Activated naive CD4-positive, alpha-beta T cell treated with anti-CD3 and anti-CD28 coated beads, Interleukin-2, amount 10 ng/mL, durations not matched to agents 7 days and 5 days (primary cell): ENCODE measurements at regions not wholly inside any gene's neighbourhood (a gene's known extent, or its start where the extent isn't known, plus 50 kb on each side); places are given as distances from the start of the nearest gene placed in this dataset.
"Not testable (repeated sequence)": the region's sequence is repeated elsewhere in the genome, so short reads cannot be mapped to it uniquely, and the experiment has no call there.

ENCODE experiments used
- CTCF ChIA-PET: fragments of 350-600 bp; sonication (Branson Sonifier 250); formaldehyde crosslinking; loops from one replicate; lab custom pipeline; 2021; ENCODE audit warnings: antibody characterized with exemption; lab: Charles Lee
- DNase-seq: peaks from one replicate; pipeline ENCODE4 v3.0.0-alpha.2; 2020
- H3K27ac Mint-ChIP-seq: one replicate; pipeline ENCODE4 v1.8.0; 2021; ENCODE audit warnings: mild to moderate bottlenecking, moderate library complexity, mixed read lengths
- H3K27me3 Mint-ChIP-seq: one replicate; pipeline ENCODE4 v1.8.0; 2021; ENCODE audit warnings: mild to moderate bottlenecking, mixed read lengths
- H3K36me3 Mint-ChIP-seq: one replicate; pipeline ENCODE4 v1.8.0; 2021; ENCODE audit warnings: mixed read lengths
- H3K4me1 Mint-ChIP-seq: one replicate; pipeline ENCODE4 v1.8.0; 2021; ENCODE audit warnings: mixed read lengths
- H3K4me3 Mint-ChIP-seq: one replicate; pipeline ENCODE4 v1.8.0; 2021; ENCODE audit warnings: mild to moderate bottlenecking, moderate library complexity, mixed read lengths
- H3K9me3 Mint-ChIP-seq: one replicate; pipeline ENCODE4 v1.8.0; 2021; ENCODE audit warnings: mixed read lengths

GRCh38 chr18:62458868-62459716 lies 63.7 kb upstream of the ZCCHC2 start:
- H3K4me1 Mint-ChIP-seq = peaks cover under 1% of the 10 kb centered on the region

DNA sequence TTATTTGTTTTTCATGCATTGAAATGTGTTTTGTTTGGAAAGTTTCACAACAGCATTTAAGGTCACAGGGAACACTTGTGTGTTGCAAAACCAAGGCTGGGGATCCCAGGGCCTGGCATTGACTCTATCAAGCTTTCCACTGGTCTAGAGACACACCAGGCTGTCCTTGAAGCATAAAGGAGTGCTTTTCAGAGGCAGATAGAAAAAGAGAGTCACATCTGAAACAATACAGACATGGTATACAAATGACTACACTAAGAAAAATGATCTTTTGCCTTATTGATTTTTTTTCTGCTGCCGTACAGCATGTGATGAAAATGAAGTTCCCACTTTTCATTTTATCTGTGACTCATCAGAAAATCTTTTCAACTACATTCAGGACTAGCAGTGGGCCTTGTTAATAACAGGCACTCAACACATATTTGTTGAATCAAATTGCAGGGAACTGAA lies 61.9 kb upstream of the ZCCHC2 start:
- peaks cover 21% of the 10 kb centered on the region for H3K27me3 Mint-ChIP-seq
- no peak for DNase-seq
- H3K27ac Mint-ChIP-seq = no peak overlapping the region
- no peaks in the 10 kb centered on the region for H3K4me1 Mint-ChIP-seq
- no peaks in the 10 kb centered on the region for H3K36me3 Mint-ChIP-seq
- CTCF ChIA-PET = no interaction called here
- no peak overlapping the region for H3K4me3 Mint-ChIP-seq
- H3K9me3 Mint-ChIP-seq = peaks cover 3% of the 10 kb centered on the region

More at GRCh38 chr18:62458868-62459716, 63.7 kb upstream of the ZCCHC2 start:
- CTCF ChIA-PET = no interaction called here
- Mint-ChIP-seq H3K4me3 (no peak overlapping the region), H3K27me3 (peaks cover 15% of the 10 kb centered on the region), H3K36me3 (no peaks in the 10 kb centered on the region), H3K9me3 (no peaks in the 10 kb centered on the region), H3K27ac (no peak overlapping the region)
- no peak for DNase-seq

GRCh38 chr18:62461591-62461990 lies 61.2 kb upstream of the ZCCHC2 start:
- Mint-ChIP-seq H3K36me3 (no peaks in the 10 kb centered on the region), H3K9me3 (peaks cover 3% of the 10 kb centered on the region), H3K27ac (no peak overlapping the region), H3K4me3 (no peak overlapping the region), H3K4me1 (no peaks in the 10 kb centered on the region), H3K27me3 (peaks cover 21% of the 10 kb centered on the region)
- CTCF ChIA-PET = no interaction called here
- no peak for DNase-seq

DNA sequence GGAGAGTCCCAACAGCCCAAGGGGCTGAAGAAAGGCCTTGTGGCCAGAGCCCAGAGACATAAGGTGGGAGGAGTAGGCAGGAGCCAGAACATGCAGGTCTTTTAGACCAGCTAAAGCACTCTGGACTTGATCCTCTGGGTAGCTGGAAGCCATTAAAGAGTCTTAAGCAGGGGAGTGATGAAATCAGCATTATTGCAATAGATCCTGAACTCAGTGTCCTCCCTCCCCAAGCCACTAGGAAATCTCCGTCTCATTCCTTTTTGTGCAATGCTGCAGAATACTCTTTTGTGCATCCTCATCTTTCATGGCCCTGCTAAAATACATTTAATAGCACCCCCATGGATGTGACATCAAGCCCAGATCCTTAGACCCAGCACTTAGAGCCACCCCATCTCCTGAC lies 58.6 kb upstream of the ZCCHC2 start:
- H3K36me3 Mint-ChIP-seq = no peaks in the 10 kb centered on the region
- H3K27ac Mint-ChIP-seq = no peak overlapping the region
- CTCF ChIA-PET = interaction anchor here (0.5 kb wide), 1 partner anchor 55 kb away, joined by 3 read pairs; no protein-coding TSS in a partner anchor
- H3K4me1 Mint-ChIP-seq = no peaks in the 10 kb centered on the region
- peaks cover 26% of the 10 kb centered on the region for H3K27me3 Mint-ChIP-seq
- no peak for DNase-seq
- no peak overlapping the region for H3K4me3 Mint-ChIP-seq
- peaks cover 10% of the 10 kb centered on the region for H3K9me3 Mint-ChIP-seq

DNA sequence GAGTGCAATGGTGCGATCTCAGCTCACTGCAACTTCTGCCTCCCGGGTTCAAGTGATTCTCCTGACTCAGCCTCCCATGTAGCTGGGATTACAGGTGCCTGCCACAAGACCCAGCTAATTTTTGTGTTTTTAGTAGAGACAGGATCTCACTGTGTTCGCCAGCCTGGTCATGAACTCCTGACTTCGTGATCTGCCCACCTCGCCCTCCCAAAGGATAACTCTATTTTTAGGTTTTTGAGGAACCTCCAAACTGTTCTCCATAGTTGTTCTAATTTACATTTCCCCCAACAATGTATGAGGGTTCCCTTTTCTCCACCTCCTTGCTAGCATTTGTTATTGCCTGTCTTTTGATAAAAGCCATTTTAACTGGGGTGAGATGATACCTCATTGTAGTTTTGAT lies 53.7 kb upstream of the ZCCHC2 start:
- DNase-seq, H3K36me3 Mint-ChIP-seq, CTCF ChIA-PET, H3K4me3 Mint-ChIP-seq, H3K27ac Mint-ChIP-seq, H3K4me1 Mint-ChIP-seq: not testable (repeated sequence)
- peaks cover 35% of the 10 kb centered on the region for H3K27me3 Mint-ChIP-seq
- H3K9me3 Mint-ChIP-seq = peaks cover 32% of the 10 kb centered on the region
